D341Med (cell line): ENCODE measurements at regions not wholly inside any gene's neighbourhood (a gene's known extent, or its start where the extent isn't known, plus 50 kb on each side); places are given as distances from the start of the nearest gene placed in this dataset.
A peak's percentile ranks its signal among the peaks of the same experiment; 100 is the strongest.
"Not testable (repeated sequence)": the region's sequence is repeated elsewhere in the genome, so short reads cannot be mapped to it uniquely, and the experiment has no call there.

Source experiments
- DNase-seq: peaks from one replicate; pipeline ENCODE4 v3.0.0; 2012; ENCODE audit warnings: low spot score

DNA sequence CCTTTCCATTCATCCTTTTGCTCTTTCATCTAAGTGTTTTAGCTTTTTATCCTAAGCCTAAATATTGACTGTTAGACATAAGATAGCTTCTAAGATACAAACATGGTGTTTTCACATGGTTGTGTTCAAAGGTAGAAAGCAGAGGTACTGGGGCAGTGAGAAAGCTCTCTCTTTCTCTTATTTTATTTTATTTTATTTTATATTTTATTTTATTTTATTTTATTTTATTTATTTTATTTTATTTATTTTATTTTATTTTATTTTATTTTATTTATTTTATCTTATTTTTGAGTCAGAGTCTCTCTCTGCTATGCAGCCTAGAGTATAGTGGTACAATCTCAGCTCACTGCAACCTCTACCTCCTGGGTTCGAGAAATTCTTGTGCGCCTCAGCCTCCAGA is 287.2 kb downstream of the IKZF2 start:
- DNase-seq = no peak

DNA sequence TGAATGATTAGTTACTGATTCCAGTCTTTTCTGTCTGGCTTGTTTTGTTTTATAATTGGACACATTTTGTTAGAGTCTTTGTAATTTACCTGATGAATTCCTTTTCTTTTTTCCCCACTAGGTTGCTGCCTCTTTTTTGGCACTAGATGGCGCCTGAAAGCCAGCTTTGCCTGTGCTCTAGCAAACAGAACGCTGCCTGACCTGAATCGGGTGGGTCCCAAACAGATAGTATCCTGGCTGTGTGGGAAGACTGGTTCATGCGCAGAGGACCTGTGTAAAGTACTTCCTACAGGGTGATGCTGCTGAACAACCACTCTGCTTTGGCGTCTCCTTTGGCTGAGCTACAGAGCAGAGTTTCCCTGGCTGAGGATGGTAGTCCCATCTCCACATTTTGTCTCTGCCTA is 288.2 kb downstream of the IKZF2 start:
- DNase-seq = peak; percentile 54

DNA sequence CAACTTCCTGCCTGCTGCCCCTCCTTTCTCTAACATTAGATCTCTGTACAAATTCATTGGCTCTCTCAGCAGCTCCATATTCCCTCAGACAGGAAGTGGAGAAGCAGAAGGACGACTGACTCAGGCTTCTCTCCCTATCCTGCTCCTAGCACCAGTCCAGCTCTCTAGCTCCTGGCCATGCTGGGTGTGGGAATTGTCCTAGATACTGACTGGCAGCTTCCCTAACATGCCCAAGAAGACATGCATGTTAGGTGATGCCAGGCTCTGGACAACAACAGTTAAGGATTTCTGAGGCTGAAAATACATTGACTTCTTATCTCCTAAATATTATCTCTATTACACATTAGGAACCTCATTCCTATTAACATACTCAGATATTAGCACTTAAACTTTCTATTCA is 292.9 kb downstream of the IKZF2 start:
- no peak for DNase-seq

DNA sequence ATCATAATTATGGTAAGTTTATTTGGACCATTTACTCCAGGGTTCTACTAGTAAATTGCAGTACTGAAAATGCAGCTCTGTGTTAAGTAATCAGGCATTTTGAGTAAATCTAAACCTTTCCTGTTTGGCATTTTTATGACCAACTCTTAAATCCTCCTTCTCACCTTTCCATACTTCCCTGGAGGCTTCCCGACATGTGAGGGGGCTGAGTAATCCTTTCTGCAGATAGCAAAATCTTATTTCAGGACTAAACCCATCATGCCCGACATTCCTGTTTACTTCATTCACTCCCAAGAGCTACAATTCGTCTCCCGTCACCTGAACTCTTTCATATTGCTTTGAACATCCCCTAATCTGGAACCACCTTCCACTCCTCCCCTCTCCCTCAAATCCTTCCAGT is 296.6 kb downstream of the IKZF2 start:
- no peak for DNase-seq

DNA sequence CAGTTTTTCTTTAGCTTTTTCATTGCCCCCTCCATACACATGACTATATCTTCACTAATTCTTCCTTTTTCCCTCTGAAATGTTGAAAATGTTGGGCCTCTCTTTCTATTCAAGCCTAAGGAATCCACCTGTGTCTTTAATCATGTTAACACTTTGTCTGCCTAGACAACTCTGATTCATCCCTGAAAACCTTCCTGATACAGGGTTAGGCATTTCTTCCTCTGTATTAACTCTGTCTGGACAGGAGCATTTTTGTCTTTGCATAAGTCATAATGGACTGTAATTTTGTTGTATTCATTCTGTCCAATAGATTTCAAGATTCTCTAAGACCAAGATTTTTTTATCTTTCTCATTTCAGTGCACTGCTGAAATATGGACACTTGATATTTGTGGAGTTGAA is 297.3 kb downstream of the IKZF2 start:
- DNase-seq = no peak

DNA sequence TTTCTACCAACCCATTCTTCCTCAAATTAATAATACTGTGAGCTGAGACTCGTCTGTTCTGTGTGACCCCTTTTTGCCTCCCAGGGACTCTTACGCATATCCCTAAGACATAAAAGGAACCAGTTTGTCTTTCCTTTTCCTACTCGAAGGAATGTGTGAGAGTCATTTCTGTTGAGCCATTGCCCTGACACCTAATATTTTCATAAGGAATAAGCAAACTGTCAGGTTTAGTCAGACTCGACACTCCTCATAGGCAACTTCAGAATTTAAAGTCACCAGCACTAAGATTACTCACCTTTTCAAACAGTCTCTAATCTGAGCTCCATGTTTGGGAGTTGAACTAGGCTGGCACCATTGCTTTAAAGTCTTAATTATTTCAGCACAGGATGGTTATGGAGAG is 305.5 kb downstream of the IKZF2 start:
- no peak for DNase-seq

DNA sequence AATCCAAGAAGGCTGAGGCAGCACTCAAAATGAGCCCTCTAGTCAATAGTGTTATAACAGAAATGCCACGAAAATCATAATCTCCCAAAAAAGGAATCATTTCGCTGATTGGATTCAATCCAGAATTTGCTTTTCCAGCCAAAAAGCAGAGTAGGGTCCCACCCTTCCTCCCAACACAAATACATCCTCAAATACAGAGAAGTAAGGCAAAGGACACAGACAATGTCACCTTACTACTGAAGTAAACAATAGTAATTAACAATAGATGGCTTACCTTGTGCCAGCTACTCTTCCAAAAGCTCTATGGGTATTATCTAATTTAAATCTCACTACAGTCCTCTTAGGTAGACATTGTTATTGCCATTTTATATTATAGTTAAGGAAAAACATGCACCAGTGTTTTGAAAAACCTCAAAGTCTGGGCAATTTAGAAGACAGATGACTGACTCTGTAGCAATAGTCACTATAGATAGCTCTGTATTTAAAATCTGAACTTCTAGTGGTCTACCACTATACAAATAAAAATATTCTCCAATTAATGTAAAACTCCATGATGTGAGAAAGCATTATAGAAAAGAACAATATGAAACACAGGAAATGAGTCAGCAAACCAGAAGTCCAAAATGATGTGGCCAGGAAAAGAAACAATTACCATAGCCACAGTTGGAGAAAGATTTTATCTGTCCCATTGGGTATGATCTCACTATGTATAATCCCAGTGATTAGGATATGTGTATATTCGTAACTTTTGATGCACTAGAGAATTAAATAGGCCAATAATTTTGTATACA is 305.0 kb upstream of the ERBB4 start:
- DNase-seq = no peak

DNA sequence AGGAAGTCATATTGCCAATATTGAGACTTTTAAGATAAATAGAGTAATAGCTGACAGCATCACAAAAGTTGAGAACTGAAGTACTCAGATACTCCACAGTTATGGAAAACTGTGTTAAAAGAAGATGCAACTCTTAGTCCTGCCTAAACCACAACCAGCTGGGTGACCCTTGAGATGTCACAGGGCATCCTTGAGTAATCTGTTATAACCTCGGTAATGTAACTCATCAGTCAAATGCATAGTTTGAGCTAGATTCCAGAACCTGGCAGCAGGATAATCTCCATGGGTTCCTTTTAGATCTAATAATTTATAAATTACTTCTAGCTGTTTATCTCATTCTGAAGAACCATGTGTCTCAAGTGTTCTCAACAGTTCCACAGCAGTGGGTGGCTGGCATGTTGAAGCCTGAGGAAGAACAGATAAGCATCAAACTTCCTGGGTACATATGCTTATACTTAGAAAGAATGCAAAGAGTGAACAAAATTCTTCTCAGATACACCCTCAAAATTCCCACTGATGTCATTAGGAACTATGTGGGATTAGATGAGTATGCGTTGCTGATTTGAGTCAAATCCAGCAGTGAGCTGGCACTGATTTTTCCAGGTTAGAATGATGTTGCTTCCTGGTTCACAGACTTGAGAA is 304.1 kb upstream of the ERBB4 start:
- DNase-seq = no peak

DNA sequence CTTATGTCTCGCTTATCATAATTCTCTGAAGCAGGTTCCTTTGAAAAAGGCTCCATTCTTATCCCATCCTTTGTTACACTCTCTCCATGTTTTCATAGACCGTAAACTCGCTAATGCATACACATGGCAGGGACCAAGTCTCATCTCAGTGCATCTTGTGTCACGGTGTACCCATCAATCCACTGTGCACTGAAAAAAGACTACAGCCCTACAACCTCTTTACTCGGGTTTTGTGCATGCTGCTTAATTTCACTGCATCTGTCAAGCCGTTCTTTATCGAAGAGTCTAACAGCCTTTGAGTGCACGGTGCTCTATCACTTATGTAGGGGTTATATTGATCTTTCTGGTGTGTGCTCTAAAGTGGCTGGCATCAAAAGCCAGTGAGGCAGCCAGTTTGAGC is 302.9 kb upstream of the ERBB4 start:
- no peak for DNase-seq

DNA sequence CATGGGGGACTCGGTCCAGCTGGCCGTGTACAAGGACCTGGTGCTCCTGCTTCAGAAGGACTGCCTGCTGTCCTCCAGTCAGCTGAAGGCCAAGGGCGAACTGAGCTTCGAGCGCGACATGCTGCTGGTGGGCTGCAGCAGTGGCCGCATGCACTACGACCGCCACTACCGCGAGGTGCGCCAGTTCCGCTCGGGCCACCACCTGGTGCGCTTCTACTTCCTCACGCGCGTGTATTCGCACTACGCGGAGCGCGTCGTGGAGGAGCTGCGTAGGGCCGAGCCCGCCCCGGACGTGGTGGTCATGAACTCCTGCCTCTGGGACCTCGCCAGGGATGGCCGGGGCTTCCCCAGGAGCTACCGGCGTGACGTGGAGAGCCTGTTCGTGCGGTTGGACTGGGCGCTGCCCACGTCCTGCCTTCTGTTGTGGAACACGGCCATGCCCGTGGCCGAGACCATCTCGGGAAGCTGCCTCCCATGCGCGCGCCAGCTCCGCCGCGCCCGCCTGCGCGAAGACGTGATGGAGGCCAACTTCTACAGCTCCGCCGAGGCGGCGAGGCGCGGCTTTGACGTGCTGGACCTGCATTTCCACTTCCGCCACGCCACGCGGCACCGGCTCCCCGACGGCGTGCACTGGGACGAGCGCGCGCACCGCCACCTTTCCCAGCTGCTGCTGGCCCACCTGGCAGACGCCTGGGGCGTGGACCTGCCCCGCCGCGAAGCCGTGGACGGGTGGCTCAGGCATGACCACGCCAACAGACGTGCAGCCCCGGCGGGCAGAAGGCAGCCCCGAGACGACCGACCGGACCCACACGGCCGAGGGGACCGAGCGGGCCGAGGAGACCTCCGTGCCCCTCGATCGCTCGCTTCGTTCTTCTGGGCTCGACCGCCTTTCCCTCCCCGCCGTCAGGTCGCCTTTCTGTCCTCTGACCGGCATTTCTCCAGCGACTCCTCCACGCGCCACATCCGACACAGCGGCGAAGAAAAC is 293.9 kb upstream of the ERBB4 start:
- DNase-seq = peak; percentile 14

DNA sequence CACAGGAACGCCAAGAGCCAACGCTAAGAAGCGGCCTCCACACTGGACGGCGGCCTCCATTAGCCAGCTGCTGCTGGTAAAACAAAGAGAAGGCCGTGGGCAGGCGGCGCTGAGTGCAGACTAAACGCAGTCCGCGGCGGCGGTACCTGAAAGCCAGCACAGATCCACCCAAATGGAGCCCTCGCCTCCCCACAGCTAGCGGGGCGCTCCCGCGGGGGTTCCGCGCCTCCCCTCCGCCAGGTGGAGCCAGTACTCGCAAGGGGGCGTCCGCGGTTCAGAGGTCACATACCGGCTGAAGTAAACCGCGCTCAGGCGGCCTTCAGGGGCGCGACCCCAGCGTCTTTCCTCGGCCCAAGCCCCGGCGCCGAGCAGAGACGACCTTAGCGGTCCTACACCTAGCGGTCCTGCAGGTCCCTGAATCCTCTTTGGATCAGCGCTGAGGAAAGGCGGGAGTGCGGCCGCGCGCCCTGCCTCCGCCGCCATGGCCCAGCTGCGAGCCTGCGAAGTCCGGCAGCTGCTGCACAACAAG is 293.1 kb upstream of the ERBB4 start:
- peak; percentile 14 for DNase-seq

DNA sequence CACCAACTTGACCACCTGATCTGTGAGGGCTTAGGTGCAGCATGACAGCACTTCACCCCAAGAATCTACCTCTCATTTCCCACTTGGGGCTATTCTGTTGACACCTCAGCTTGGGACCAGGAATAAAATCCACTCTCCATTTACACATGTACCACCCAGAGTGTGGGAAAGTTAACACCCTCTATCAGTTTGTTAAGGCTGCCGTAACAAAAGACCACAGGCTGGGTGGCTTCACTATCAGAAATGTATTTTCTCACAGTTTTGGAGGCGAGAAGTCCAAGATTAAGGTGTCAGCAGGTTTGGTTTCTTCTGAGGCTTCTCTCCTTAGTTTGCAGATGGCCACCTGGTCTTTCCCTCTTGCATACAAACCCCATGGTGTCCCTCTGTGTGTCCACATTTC is 277.7 kb upstream of the ERBB4 start:
- no peak for DNase-seq

DNA sequence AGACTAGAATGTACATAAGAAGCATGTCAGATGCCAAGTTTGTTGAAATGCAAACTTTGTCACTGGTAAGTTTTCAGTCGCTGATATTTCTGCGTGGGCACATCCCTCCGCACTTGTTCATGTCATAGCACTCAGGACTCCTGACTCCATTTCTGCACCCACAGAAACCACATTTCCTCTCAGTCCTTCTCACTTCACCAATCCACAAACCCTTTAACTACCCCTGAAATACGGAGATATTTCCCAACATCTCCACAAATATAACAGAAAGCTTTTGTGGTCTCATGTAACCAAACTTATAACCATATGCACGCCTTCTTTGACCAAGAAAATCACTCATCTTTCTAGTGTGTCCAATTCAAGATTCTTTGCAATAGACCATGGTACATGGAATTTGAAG is 276.9 kb upstream of the ERBB4 start:
- DNase-seq = no peak

DNA sequence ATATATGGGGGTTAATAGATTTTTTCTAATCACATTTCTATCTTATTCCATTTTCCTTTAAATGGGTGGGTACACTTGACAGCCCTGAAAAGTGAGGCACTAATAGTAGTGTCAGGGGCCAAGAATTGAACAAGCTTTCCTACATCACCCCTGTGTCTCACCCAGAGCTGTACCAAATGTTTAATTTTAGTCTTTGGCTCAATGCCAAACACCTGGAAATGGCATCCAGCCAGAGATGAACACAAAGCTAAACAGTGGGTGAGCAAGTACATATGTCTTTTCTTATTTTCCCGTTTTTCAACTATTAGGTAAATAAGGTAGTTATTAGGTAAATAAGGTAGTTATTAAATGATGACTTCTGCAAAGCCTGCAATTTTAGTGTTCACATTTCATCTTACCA is 276.3 kb upstream of the ERBB4 start:
- DNase-seq = no peak

DNA sequence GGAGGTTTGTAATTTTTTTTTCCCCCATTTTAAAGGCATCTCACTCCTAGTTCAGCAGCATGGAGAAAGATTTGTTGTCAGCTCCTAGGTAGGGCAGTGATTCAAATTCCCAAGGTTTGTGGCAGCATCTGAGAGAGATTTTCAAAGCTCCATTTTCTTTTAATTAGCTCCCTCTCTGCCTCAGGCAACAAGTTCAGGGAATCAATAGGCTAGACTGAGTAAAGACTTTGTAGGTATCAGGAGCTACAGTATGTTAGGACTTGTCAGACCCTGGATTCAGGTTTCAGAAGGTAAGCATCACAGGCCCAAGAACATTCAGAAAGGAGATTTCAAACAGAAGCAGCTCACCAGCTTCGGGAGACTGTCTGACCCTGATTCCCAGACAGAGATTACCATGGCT is 273.3 kb upstream of the ERBB4 start:
- no peak for DNase-seq

DNA sequence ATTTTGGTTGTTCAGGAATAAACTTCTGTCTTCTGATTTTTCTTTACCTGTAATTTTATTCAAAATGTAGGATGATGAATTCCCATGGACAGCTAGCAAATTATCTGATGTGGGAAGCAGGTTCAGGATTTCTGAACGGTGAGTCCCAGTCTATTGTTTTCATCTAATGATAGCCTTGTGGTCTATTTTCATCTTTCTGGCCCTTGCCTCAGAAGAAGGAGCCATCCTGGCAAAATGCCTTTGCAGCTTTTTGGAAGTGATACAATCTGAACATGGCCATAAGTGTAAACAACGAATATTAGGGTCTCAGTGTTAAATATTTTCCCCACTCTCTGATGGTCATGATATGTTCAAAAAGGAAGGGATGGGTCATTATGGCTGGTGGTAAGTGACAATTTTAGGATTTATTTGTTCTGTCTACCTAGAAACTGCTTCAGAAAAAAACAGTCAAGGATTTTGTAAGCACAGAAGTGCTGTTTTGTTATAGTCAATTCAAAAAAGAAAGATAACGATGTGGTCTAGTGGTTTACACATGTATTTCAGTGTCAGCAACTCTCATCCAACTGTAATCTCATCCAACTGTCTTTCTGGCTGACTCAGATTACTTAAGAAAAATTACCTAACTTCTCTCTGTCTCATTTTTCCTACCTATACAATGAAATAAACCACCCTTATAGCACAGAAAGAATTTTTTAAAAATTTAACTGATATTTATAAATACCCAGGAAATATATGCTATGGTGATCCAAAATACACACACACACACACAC is 272.6 kb upstream of the ERBB4 start:
- no peak for DNase-seq

DNA sequence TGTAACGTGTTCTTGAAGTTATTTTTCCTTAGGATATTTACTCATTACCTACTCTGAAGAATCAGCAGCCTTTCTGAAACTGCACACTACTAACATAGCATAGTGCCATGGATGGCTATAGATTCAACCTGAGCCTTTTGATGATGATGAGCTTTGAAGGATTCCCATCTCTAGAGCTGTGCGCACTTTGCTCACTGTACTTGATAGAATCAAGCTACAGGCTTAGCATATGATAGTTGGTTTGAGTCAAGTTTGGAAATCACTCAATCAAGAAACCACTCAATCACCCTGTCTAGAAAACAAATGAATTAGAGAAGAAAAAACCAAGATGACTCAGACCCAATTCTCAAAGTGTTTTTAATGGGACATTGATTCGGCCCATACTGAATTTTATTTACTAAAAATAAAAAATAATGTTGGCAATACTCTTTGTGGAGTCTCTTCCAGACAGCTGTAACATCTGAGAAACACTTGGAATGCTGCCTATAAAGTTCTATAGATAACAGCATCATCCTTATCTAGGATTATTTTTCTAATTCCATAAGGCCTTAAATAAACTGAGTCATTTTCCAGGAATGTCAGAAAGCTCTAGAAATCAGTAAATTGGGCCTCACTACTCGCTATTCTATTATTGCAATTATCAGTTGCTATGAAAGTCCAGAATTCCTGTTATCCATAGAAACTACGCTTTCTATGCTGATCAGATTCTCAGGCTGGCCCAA is 259.0 kb upstream of the ERBB4 start:
- no peak for DNase-seq

DNA sequence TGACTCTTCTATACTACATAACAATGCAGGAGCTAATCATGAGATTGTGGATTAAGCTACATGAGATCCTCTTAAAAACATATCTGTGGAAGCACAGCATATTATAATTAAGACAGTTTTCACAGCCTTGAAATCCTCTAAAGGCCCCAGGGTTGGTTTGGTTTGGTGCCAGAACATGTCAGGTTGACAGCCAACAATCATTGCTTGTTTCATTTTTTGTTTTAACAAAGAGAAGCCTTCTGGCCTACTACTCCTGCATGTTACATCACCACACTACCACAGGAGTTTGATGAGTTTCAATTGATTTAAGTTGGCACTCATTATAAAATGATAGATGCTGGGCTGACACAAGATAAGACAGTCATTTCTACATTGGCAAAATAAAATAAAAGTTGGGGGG is 255.9 kb upstream of the ERBB4 start:
- DNase-seq = peak; percentile 42

DNA sequence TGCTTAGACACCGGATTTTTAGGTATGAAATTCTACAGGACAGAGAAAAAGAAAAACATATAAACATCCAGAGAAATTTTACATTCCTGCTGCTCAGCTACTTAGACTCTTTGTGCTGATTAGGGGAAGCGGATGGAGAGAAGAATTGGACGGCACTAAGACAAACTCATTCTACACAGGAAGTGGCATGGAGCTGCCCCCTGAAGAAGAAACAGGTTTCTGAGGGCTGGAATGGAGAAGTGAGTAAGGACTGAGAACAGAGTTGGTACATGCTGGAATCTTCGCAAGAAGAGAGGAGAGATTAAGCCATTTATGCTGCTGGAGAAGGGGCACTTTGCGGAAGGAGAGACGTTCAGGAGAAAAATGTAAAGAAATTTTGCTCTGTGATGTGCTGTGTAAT is 253.0 kb upstream of the ERBB4 start:
- DNase-seq = no peak

DNA sequence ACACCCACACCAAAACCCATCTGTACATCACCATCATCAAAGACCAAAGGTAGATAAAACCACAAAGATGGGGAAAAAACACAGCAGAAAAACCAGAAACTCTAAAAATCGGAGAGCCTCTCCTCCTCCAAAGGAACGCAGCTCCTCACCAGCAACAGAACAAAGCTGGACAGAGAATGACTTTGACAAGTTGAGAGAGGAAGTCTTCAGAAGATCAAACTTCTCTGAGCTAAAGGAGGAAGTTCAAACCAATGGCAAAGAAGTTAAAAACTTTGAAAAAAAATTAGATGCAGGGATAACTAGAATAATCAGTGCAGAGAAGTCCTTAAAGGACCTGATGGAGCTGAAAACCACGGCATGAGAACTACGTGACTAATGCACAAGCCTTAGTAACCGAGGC is 247.5 kb upstream of the ERBB4 start:
- DNase-seq = not testable (repeated sequence)

DNA sequence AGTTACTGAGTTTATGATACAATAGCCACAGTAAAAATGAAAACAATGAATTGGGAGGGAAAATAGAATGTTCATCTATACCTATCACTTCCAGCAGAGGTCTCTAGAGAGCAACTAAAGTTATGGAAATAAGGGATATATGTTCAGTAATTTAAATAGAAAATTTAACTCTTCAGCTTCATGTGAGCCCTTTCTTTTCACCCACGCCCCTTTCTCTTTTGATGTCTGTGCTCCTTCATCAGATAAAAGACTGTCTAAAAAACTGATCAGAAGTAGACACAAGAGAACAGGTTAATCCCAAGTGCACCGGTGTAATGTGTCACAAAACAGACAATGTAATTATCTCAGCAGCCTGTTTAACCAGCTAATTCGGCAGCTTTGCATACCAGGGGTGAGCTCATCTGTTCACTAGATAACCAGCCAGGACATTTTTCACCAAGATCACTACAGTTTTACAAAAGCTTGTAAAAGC is 238.5 kb upstream of the ERBB4 start:
- peak; percentile 29 for DNase-seq
